ENCODE measurements at regions not wholly inside any gene's neighbourhood (a gene's known extent, or its start where the extent isn't known, plus 50 kb on each side); places are given as distances from the start of the nearest gene placed in this dataset.
A peak's percentile ranks its signal among the peaks of the same experiment; 100 is the strongest.
"Not testable (repeated sequence)": the region's sequence is repeated elsewhere in the genome, so short reads cannot be mapped to it uniquely, and the experiment has no call there.

GRCh38 chr2:212871597-212871996 lies 279.8 kb downstream of the IKZF2 start:
- DNase-seq (ENCODE audit: low read depth), result no peak

DNA sequence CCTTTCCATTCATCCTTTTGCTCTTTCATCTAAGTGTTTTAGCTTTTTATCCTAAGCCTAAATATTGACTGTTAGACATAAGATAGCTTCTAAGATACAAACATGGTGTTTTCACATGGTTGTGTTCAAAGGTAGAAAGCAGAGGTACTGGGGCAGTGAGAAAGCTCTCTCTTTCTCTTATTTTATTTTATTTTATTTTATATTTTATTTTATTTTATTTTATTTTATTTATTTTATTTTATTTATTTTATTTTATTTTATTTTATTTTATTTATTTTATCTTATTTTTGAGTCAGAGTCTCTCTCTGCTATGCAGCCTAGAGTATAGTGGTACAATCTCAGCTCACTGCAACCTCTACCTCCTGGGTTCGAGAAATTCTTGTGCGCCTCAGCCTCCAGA lies 287.2 kb downstream of the IKZF2 start:
- no peak for DNase-seq (ENCODE audit: low read depth)

- peak; percentile 6 for DNase-seq (ENCODE audit: low read depth)
Observed at GRCh38 chr2:212863185-212863588, 288.2 kb downstream of the IKZF2 start.

GRCh38 chr2:212858496-212858895 lies 292.9 kb downstream of the IKZF2 start:
- no peak for DNase-seq (ENCODE audit: low read depth)

GRCh38 chr2:212854771-212855170 lies 296.6 kb downstream of the IKZF2 start:
- DNase-seq (ENCODE audit: low read depth), result no peak

DNA sequence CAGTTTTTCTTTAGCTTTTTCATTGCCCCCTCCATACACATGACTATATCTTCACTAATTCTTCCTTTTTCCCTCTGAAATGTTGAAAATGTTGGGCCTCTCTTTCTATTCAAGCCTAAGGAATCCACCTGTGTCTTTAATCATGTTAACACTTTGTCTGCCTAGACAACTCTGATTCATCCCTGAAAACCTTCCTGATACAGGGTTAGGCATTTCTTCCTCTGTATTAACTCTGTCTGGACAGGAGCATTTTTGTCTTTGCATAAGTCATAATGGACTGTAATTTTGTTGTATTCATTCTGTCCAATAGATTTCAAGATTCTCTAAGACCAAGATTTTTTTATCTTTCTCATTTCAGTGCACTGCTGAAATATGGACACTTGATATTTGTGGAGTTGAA lies 297.3 kb downstream of the IKZF2 start:
- no peak for DNase-seq (ENCODE audit: low read depth)

DNA sequence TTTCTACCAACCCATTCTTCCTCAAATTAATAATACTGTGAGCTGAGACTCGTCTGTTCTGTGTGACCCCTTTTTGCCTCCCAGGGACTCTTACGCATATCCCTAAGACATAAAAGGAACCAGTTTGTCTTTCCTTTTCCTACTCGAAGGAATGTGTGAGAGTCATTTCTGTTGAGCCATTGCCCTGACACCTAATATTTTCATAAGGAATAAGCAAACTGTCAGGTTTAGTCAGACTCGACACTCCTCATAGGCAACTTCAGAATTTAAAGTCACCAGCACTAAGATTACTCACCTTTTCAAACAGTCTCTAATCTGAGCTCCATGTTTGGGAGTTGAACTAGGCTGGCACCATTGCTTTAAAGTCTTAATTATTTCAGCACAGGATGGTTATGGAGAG lies 305.5 kb downstream of the IKZF2 start:
- no peak for DNase-seq (ENCODE audit: low read depth)

- DNase-seq (ENCODE audit: low read depth), result no peak
Observed at GRCh38 chr2:212843409-212844199, 305.0 kb upstream of the ERBB4 start.

DNA sequence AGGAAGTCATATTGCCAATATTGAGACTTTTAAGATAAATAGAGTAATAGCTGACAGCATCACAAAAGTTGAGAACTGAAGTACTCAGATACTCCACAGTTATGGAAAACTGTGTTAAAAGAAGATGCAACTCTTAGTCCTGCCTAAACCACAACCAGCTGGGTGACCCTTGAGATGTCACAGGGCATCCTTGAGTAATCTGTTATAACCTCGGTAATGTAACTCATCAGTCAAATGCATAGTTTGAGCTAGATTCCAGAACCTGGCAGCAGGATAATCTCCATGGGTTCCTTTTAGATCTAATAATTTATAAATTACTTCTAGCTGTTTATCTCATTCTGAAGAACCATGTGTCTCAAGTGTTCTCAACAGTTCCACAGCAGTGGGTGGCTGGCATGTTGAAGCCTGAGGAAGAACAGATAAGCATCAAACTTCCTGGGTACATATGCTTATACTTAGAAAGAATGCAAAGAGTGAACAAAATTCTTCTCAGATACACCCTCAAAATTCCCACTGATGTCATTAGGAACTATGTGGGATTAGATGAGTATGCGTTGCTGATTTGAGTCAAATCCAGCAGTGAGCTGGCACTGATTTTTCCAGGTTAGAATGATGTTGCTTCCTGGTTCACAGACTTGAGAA lies 304.1 kb upstream of the ERBB4 start:
- no peak for DNase-seq (ENCODE audit: low read depth)

- no peak for DNase-seq (ENCODE audit: low read depth)
Observed at GRCh38 chr2:212841460-212841859, 302.9 kb upstream of the ERBB4 start.

DNA sequence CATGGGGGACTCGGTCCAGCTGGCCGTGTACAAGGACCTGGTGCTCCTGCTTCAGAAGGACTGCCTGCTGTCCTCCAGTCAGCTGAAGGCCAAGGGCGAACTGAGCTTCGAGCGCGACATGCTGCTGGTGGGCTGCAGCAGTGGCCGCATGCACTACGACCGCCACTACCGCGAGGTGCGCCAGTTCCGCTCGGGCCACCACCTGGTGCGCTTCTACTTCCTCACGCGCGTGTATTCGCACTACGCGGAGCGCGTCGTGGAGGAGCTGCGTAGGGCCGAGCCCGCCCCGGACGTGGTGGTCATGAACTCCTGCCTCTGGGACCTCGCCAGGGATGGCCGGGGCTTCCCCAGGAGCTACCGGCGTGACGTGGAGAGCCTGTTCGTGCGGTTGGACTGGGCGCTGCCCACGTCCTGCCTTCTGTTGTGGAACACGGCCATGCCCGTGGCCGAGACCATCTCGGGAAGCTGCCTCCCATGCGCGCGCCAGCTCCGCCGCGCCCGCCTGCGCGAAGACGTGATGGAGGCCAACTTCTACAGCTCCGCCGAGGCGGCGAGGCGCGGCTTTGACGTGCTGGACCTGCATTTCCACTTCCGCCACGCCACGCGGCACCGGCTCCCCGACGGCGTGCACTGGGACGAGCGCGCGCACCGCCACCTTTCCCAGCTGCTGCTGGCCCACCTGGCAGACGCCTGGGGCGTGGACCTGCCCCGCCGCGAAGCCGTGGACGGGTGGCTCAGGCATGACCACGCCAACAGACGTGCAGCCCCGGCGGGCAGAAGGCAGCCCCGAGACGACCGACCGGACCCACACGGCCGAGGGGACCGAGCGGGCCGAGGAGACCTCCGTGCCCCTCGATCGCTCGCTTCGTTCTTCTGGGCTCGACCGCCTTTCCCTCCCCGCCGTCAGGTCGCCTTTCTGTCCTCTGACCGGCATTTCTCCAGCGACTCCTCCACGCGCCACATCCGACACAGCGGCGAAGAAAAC lies 293.9 kb upstream of the ERBB4 start:
- no peak for DNase-seq (ENCODE audit: low read depth)

- DNase-seq (ENCODE audit: low read depth), result no peak
Observed at GRCh38 chr2:212831671-212832199, 293.1 kb upstream of the ERBB4 start.

DNA sequence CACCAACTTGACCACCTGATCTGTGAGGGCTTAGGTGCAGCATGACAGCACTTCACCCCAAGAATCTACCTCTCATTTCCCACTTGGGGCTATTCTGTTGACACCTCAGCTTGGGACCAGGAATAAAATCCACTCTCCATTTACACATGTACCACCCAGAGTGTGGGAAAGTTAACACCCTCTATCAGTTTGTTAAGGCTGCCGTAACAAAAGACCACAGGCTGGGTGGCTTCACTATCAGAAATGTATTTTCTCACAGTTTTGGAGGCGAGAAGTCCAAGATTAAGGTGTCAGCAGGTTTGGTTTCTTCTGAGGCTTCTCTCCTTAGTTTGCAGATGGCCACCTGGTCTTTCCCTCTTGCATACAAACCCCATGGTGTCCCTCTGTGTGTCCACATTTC lies 277.7 kb upstream of the ERBB4 start:
- no peak for DNase-seq (ENCODE audit: low read depth)

GRCh38 chr2:212815453-212815852 lies 276.9 kb upstream of the ERBB4 start:
- DNase-seq (ENCODE audit: low read depth), result no peak

- no peak for DNase-seq (ENCODE audit: low read depth)
Observed at GRCh38 chr2:212814941-212815340, 276.3 kb upstream of the ERBB4 start.

GRCh38 chr2:212811921-212812320 lies 273.3 kb upstream of the ERBB4 start:
- DNase-seq (ENCODE audit: low read depth), result no peak

DNA sequence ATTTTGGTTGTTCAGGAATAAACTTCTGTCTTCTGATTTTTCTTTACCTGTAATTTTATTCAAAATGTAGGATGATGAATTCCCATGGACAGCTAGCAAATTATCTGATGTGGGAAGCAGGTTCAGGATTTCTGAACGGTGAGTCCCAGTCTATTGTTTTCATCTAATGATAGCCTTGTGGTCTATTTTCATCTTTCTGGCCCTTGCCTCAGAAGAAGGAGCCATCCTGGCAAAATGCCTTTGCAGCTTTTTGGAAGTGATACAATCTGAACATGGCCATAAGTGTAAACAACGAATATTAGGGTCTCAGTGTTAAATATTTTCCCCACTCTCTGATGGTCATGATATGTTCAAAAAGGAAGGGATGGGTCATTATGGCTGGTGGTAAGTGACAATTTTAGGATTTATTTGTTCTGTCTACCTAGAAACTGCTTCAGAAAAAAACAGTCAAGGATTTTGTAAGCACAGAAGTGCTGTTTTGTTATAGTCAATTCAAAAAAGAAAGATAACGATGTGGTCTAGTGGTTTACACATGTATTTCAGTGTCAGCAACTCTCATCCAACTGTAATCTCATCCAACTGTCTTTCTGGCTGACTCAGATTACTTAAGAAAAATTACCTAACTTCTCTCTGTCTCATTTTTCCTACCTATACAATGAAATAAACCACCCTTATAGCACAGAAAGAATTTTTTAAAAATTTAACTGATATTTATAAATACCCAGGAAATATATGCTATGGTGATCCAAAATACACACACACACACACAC lies 272.6 kb upstream of the ERBB4 start:
- DNase-seq (ENCODE audit: low read depth), result no peak

GRCh38 chr2:212797484-212798205 lies 259.0 kb upstream of the ERBB4 start:
- DNase-seq (ENCODE audit: low read depth), result no peak

- no peak for DNase-seq (ENCODE audit: low read depth)
Observed at GRCh38 chr2:212794471-212794870, 255.9 kb upstream of the ERBB4 start.

DNA sequence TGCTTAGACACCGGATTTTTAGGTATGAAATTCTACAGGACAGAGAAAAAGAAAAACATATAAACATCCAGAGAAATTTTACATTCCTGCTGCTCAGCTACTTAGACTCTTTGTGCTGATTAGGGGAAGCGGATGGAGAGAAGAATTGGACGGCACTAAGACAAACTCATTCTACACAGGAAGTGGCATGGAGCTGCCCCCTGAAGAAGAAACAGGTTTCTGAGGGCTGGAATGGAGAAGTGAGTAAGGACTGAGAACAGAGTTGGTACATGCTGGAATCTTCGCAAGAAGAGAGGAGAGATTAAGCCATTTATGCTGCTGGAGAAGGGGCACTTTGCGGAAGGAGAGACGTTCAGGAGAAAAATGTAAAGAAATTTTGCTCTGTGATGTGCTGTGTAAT lies 253.0 kb upstream of the ERBB4 start:
- DNase-seq (ENCODE audit: low read depth), result no peak

GRCh38 chr2:212786088-212786487 lies 247.5 kb upstream of the ERBB4 start:
- not testable (repeated sequence) for DNase-seq (ENCODE audit: low read depth)
